ENCODE measurements at regions not wholly inside any gene's neighbourhood (a gene's known extent, or its start where the extent isn't known, plus 50 kb on each side); places are given as distances from the start of the nearest gene placed in this dataset.

DNA sequence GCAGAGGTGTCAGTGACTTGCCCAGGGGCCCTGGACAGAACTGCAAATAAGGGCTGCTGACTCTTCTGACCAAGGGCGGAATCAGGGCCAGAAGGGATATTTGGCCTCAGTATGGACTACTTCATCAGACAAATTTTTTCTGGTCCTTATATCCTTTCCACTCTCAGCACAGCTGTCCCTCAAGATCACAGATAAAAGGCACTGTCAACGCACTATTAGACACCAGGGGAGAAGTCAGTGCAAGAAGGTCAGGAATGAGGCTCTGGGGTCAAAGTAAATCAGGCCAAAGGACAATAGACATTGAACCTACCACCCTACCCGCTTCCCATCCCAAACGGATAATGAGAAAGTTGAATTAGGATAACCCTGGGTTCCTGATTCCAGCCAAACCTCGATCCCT, 657.6 kb downstream of the UQCRFS1 start:
- Mint-ChIP-seq H3K9me3 (ENCODE audit: low read depth, unreplicated experiment) (peaks cover 3% of the 10 kb centered on the region), H3K27ac (ENCODE audit: unreplicated experiment) (no peak overlapping the region), H3K4me3 (ENCODE audit: low read depth, unreplicated experiment) (no peak overlapping the region), H3K36me3 (ENCODE audit: insufficient read depth, unreplicated experiment) (no peaks in the 10 kb centered on the region), H3K4me1 (ENCODE audit: low read depth, unreplicated experiment) (no peaks in the 10 kb centered on the region), H3K27me3 (ENCODE audit: unreplicated experiment) (no peaks in the 10 kb centered on the region)
- intact Hi-C loops (cut with micrococcal nuclease; ENCODE audit: unreplicated experiment) = no loop called here
- TF ChIP-seq, protein P1, sequence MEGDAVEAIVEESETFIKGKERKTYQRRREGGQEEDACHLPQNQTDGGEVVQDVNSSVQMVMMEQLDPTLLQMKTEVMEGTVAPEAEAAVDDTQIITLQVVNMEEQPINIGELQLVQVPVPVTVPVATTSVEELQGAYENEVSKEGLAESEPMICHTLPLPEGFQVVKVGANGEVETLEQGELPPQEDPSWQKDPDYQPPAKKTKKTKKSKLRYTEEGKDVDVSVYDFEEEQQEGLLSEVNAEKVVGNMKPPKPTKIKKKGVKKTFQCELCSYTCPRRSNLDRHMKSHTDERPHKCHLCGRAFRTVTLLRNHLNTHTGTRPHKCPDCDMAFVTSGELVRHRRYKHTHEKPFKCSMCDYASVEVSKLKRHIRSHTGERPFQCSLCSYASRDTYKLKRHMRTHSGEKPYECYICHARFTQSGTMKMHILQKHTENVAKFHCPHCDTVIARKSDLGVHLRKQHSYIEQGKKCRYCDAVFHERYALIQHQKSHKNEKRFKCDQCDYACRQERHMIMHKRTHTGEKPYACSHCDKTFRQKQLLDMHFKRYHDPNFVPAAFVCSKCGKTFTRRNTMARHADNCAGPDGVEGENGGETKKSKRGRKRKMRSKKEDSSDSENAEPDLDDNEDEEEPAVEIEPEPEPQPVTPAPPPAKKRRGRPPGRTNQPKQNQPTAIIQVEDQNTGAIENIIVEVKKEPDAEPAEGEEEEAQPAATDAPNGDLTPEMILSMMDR (IDR thresholded peaks at IDR 0.05; ENCODE audit: unreplicated experiment) = no peak
- no peak for DNase-seq
- no TSS peak for BruUV-seq (replicated peaks)
- CTCF ChIA-PET = no interaction called here

DNA sequence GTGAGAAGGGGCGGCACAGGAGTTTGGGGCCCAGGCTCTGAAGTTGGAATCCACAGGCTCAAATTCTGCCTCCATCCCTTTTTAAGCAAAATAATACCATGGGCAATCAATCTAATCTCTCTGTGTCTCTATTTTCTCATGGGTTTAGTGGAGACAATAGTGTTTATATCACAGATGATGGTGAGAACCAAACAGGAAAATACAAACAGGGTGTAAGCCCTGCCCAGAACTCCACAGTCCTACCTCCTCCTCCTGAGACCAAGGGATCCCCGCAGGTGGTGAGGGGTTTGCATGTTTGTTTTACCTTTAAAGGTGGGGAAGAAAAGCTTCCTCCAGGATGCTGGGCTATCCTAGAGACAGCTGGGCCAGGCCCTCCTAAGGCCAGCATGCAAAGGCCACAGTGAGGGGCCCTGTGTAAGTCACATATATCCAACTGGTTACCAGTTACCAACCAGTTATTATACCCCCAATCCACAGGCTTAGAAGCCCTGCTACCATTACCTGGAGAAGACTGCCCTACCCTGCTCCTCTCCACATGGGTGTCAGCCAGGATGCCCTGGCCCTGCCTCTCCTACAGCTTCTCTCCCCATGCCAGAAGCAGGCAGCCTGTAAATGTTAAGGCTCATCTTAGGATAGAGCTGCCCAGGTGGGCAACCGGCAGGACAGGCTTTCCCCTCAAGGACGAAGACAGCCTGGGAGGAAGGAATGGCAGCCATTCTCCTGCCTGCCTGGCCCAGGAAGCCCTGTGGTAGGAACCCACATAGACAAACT, 658.4 kb downstream of the UQCRFS1 start:
- no peak overlapping the region for H3K27ac Mint-ChIP-seq (ENCODE audit: unreplicated experiment)
- BruUV-seq (replicated peaks) = no TSS peak
- intact Hi-C loops (cut with micrococcal nuclease; ENCODE audit: unreplicated experiment) = no loop called here
- TF ChIP-seq, protein P1 (IDR thresholded peaks at IDR 0.05; ENCODE audit: unreplicated experiment) = no peak
- no peaks in the 10 kb centered on the region for H3K4me1 Mint-ChIP-seq (ENCODE audit: low read depth, unreplicated experiment)
- DNase-seq = no peak
- CTCF ChIA-PET = no interaction called here
- H3K36me3 Mint-ChIP-seq (ENCODE audit: insufficient read depth, unreplicated experiment) = no peaks in the 10 kb centered on the region
- H3K9me3 Mint-ChIP-seq (ENCODE audit: low read depth, unreplicated experiment) = peaks cover 3% of the 10 kb centered on the region
- H3K27me3 Mint-ChIP-seq (ENCODE audit: unreplicated experiment) = no peaks in the 10 kb centered on the region
- H3K4me3 Mint-ChIP-seq (ENCODE audit: low read depth, unreplicated experiment) = no peak overlapping the region

DNA sequence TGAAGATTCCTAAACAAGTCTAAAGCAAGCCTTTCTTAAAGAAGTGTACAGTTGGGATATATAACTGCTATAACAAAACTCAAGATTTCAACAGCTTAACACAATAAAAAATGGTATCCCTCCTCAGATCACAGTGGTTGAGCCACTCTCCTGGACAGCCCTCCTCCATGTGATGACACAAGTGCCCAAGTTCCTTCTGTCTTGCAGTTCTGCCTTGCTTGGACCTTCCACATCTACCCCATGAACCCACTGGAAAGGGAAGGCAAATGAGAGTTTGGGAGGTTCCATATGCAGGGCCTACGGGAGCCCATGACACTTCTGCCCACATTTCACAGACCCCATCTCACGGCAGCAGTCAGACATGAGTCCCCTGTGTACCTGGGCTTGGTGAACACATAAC, 659.2 kb downstream of the UQCRFS1 start:
- no peak for DNase-seq
- Mint-ChIP-seq H3K4me3 (ENCODE audit: low read depth, unreplicated experiment) (no peak overlapping the region), H3K9me3 (ENCODE audit: low read depth, unreplicated experiment) (peaks cover 3% of the 10 kb centered on the region), H3K27me3 (ENCODE audit: unreplicated experiment) (no peaks in the 10 kb centered on the region), H3K27ac (ENCODE audit: unreplicated experiment) (no peak overlapping the region), H3K36me3 (ENCODE audit: insufficient read depth, unreplicated experiment) (no peaks in the 10 kb centered on the region), H3K4me1 (ENCODE audit: low read depth, unreplicated experiment) (no peaks in the 10 kb centered on the region)
- TF ChIP-seq, protein P1 (IDR thresholded peaks at IDR 0.05; ENCODE audit: unreplicated experiment) = no peak
- CTCF ChIA-PET = no interaction called here
- intact Hi-C loops (cut with micrococcal nuclease; ENCODE audit: unreplicated experiment) = no loop called here
- no TSS peak for BruUV-seq (replicated peaks)

DNA sequence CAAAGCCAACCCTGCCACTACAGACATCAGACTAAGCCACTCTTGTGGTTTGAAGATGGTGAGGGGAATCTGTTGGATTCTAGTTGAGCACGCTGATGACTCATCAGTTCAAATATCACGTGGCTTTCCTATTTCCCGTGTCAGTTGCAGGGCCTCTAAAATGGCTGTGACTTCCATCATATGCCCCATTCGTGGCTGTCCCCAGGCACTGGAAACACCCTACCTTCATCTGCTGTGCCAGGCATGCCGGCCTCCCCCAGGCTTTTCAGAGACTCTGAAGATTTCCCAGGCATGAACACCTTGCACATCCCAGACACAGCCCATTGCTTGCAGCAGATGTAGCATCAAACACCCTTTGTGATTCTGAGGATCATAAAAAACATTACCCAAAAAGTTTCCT, 659.9 kb downstream of the UQCRFS1 start:
- Mint-ChIP-seq H3K4me1 (ENCODE audit: low read depth, unreplicated experiment) (no peaks in the 10 kb centered on the region), H3K36me3 (ENCODE audit: insufficient read depth, unreplicated experiment) (no peaks in the 10 kb centered on the region), H3K4me3 (ENCODE audit: low read depth, unreplicated experiment) (no peak overlapping the region), H3K9me3 (ENCODE audit: low read depth, unreplicated experiment) (peaks cover 3% of the 10 kb centered on the region), H3K27me3 (ENCODE audit: unreplicated experiment) (no peaks in the 10 kb centered on the region), H3K27ac (ENCODE audit: unreplicated experiment) (no peak overlapping the region)
- CTCF ChIA-PET = no interaction called here
- TF ChIP-seq, protein P1 (IDR thresholded peaks at IDR 0.05; ENCODE audit: unreplicated experiment) = no peak
- DNase-seq = no peak
- intact Hi-C loops (cut with micrococcal nuclease; ENCODE audit: unreplicated experiment) = no loop called here
- no TSS peak for BruUV-seq (replicated peaks)

Measured in Calu3 (cell line).